GM19351 (cell line): ENCODE measurements at regions not wholly inside any gene's neighbourhood (a gene's known extent, or its start where the extent isn't known, plus 50 kb on each side); places are given as distances from the start of the nearest gene placed in this dataset.
"Not testable (repeated sequence)": the region's sequence is repeated elsewhere in the genome, so short reads cannot be mapped to it uniquely, and the experiment has no call there.

ENCODE experiments used
- ATAC-seq: cut with Tn5 transposase; IDR thresholded peaks from one replicate; pipeline ENCODE4 v1.9.1; 2021; ENCODE audit warnings: mild to moderate bottlenecking, moderate library complexity; ENCODE audit not compliant: unreplicated experiment

DNA sequence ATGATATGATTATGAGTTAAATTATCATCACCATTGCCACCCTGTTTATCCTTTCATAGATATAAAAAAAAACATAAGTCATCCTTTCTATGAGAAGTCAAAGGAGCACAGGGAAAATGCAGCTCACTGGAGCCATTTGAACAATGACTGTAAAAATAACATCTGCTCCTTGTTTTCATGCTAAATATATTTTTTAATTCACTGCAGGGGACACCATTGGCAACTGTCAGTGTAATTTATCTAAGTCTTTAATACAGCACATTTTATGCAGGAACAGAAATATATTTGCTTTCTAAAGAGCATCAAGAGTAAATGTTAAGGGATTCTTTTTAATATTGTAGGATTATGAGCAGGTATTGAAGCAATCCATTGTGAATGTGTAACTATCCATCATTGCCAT lies 371.3 kb downstream of the ZBBX start:
- no peak for ATAC-seq

DNA sequence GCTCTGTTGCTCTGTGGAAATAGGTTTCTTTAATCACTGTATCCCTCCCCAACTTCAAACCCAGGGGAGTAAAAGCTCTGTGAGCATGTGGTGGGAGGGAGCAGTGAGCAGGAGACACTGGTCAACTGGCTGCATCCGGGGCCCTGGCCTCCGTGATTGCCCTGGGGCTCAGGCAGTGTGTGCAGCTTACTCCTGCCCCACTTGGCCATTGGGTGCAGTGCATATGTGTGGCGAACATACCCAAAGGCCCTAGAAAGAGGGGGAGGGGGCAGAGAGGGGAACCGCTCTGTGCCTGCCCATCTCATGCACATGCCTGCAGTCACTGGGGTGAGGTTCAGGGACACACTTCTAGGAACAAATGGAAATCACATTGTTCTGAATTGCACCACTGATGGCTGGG lies 378.7 kb downstream of the ZBBX start:
- ATAC-seq = no peak

DNA sequence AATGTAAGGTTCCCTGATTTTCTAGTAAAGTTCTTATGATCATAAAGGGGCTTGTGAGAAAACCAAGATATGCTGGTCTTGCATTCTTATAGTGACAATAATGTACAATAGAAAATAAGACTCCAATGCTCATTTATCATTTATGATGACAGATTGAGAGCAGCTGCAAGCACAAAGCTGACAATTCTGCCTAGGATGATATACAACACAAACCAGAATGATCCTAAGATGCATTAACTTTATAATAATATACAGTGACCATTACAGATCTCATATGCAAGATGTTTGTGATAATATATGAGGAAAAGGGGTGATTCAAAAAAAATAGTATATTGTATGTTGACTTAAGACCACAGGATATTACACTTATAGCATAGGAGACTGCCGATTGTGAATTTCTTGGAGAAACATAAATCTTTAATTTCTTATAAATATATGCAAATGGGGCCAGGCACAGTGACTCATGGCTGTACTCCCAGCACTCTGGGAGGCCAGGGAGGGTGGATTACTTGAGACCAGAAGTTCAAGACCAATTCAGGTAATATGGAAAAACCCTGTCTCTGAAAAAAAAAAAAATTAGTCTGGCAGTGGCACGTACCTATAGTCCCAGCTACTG lies 387.0 kb downstream of the ZBBX start:
- ATAC-seq = no peak

DNA sequence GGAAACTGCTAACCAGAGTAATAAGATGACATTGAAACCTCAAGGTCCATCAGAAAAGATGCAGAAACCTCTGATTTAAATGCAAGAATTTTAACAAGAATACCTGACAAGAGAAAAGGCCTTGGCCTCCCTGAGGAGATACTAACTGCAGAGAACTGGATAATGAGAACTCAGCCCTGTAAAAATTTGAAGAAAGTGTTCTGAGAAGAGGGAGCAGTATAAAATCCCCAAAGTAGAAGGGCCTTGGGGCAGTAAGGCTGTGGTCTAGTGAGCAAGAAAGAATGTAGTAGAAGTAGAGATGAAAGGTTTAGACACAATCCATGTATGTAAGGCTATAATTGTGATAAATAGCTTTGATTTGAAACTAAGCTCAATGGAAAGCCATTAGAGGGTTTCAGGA lies 394.1 kb downstream of the ZBBX start:
- ATAC-seq = no peak

DNA sequence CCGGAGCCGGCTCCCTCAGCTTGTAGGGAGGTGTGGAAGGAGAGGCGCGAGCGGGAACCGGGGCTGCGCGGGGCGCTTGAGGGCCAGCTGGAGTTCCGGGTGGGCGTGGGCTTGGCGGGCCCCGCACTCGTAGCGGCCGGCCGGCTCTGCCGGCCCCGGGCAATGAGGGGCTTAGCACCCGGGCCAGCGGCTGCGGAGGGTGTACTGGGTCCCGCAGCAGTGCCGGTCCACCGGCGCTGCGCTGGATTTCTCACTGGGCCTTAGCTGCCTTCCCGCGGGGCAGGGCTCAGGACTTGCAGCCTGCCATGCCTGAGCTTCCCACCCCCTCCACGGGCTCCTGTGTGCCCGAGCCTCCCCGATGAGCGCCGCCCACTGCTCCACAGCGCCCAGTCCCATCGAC lies 404.3 kb downstream of the ZBBX start:
- ATAC-seq = not testable (repeated sequence)

DNA sequence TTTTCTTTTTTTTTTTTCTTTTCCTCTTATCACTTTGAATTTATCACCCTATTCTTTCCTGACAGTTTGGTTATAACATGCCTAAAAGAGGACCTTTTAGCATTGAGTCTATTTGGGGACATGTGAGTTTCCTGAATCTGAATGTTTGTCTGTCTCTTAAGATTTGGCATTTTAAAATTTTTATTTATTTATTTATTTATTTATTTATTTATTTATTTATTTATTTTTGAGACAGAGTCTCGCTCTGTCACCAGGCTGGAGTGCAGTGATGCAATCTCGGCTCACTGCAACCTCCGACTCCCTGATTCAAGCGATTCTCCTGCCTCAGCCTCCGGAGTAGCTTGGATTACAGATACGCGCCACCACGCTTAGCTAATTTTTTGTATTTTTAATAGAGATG lies 412.4 kb downstream of the ZBBX start:
- not testable (repeated sequence) for ATAC-seq

DNA sequence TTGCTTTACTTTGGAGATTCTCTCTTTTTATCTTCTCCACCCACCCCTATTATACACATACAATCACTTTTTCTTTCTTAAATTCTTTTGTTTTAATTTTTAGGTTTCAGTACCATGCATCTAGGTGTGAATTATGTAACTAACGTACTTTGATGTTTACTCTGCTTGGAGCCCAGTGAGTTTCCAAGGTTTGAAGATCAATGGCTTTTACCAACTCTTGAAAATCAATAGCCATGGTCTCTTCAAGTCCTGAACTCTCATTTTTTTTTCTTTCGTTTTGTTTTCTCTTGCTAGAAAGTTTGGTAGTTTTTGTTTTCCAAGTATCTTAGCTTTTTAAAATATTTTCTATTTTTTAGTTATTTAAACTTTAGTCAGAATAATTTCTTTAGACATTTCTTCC lies 417.2 kb downstream of the ZBBX start:
- ATAC-seq = no peak

DNA sequence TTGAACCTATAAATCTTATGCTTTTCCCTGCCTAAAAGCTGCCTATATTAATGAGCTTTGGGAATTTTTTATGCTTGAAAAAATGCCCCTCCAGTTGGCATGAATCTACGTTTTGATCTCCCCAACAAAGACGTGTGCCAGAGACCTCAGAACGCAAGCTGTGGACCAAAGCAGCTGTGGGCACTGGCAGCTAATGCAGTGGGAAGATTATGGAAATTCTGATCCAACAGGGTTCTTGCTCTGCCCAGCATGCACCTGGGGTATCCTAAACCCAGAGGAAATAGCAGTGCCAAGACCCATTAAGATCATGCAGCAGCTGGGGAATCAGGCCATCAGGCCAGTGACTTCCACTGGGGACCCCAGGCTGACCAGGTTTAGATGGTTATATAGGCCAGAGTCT lies 423.0 kb downstream of the ZBBX start:
- ATAC-seq = no peak

DNA sequence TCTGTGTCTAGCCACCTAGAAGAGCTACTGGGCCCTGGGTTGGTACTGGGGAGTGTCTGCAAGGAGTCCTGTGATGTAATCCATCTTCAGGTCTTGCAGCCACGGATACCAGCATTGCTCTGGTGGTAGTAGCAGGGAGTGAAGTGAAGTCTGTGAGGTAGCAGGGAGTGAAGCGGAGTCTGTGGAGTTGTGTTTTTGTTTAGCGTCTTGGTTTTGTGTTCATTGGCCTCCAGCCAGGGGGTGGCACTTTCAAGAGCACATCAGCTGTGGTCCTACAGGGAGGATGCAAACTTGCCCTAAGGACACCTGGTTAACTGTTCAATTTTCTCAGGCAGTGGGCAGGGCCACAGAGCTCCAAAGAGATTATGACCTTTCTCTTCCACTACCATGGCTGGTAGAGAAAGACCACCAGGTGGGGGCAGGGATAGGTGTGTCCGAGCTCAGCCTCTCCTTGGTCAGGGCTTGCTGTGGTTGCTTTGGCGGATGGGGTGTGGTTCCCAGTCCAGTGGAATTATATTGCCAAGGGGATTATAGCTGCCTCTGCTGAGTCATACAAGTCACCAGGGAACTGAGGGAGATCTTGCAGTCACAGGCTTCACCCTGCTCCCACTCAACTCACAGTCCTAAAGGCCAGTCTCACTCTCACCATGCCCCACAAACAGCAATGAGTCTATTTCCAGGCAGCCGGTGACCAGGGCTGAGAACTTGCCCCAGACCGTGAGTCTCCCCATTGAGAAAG lies 424.7 kb downstream of the ZBBX start:
- no peak for ATAC-seq

DNA sequence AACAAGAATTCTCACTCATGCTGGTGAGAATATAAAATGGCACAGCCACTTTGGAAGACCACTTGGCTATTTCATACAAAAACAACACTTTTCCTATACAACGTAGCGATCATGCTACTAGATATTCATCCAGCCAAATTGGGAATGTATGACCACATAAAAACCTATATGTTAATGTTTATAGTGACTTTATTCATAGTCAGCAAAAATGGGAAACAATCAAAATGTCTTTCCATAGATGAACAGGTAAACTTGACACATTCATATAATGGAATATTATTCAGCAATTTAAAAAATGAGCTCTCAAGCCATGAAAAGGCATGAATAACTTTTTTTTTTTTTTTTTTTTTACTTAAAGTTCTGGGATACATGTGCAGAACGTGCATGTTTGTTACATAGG lies 445.2 kb downstream of the ZBBX start:
- no peak for ATAC-seq

DNA sequence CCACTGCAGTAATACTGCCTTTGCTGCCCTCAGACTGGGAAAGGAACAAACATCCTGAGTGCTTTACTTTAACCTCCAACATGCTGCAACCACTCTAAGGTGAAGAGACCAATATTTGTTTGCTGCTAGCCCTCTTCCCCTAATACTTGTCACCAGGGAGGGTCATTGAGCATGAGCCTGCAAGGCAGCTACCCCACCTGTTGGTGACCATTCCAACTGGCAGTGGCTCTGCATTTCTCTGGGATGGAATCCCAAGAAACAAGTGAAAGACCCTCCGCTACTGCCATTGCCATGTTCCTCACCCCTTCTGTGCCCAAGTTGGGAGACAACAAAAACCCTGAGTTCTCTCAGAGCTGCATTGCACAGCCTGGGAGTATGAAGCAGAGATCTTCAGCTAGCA lies 462.7 kb downstream of the ZBBX start:
- ATAC-seq = no peak

DNA sequence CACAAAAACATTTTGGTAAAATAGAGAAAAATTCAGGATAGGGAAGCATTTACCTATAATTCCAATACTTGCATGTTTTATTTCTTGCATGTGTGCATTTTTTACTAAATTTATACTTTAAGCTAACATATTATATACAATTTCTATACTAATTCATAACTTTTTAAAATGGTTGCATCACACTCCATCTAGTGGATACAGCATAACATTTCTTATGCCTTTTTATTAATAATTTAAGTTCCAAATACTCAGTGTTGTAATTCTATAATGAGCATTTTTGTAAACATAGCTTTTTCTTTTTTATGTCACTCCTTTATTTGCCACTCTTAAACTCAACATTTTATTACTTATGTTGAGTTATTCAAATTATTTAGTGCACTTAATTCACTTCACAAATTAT lies 477.7 kb downstream of the ZBBX start:
- ATAC-seq = no peak

DNA sequence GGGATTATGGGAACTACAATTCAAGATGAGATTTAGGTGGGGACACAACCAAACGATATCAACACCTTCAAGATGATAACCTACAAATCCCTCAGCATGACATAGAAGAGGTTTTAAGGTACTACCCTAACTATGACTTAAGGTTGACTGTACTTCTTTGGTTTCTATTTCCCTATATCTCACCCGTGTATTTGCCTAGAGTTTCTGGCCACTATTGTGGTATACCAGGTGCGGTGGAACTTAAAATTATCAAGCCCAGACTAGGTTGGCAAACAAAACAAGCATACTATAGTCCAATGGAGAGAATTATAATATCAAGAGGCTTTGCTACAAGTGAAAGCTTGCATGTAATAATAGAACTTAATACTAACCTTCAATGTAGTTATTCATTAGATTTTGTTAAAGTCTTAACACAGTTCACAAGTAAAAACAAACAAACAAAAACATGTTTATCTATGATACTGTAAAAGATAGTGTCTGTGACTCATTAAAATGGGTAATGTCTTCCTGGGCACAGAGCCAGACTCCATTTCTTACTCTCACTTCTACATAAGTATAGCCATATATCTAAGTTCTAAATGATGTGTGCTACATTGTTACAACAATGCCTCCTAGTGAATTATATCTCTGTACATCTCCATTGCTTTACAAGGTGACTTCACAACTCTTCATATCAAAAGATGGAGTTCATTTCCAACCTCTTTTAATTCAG lies 479.1 kb downstream of the ZBBX start:
- no peak for ATAC-seq

DNA sequence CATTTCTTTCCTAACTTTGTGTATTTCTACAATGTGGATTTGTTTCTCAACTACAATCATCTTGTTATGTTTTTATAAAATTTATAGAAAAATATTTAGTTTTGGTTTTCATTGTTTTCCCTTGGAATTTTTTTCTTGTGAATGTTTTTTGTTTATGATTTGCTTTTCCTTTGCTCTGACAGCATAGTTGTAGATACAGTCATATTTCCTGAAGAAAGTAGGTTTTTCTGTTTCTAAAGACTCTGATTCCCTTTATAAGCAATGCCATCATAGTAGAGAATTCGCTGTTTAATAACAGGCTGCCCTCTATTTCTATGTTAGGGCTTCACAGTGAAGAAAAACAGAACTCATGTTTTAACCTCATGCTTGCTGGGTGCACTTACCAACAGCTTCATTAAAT lies 482.3 kb downstream of the ZBBX start:
- no peak for ATAC-seq

DNA sequence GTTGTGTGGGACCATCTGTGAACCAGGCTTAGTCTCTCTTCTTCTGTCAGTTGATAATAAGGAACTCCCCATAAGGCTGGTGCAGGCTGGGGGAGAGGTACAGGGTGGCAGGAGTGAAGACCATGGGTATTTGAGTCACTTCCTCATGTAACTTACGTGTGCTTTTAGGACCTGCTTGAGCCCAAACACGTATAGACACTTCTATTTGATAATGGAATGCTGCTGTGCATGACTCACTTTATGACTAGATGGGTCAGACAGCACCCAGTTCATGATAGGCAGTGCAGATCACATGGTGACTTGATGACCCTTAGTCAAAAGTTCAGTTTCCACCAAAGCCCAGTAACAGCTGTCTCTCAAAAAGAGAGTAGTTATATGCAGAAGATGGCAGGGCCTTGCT lies 490.9 kb downstream of the ZBBX start:
- ATAC-seq = no peak

DNA sequence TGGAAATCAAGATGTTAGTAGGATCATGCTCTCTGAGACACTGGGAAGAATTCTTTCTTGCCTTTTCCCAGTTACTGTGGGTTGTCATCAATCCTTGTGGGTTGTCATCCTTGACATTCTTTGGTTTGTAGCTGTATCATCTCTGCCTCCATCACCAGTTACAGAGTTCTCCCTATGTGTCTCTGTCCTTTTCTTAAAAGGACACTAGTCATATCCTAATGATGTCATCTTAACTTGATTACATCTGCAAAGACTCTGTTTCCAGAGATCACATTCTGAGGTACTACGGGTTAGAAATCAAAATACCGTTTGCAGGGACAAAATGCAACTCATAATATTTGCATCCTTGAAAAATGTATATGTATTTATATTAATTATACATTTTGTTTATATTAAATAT lies 500.4 kb downstream of the ZBBX start:
- ATAC-seq = no peak

DNA sequence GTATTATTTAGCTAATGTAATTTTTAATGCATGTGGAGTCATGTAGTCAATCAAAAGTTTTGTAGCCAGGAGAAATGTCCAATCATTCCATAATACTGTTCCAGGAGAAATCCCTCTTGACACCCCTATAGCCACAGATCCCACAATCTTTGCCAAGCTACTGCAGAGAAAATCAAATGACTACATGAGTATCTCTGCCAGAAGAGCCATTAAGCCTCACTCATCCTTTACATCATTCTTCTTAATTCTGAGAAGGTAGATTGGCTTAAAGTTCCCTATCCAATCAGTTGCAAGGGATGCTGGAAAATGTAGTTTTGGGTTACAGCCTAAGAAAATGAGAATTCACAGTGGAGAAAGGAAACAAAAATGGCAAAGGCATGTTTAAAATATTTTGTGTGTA lies 502.1 kb downstream of the ZBBX start:
- no peak for ATAC-seq

DNA sequence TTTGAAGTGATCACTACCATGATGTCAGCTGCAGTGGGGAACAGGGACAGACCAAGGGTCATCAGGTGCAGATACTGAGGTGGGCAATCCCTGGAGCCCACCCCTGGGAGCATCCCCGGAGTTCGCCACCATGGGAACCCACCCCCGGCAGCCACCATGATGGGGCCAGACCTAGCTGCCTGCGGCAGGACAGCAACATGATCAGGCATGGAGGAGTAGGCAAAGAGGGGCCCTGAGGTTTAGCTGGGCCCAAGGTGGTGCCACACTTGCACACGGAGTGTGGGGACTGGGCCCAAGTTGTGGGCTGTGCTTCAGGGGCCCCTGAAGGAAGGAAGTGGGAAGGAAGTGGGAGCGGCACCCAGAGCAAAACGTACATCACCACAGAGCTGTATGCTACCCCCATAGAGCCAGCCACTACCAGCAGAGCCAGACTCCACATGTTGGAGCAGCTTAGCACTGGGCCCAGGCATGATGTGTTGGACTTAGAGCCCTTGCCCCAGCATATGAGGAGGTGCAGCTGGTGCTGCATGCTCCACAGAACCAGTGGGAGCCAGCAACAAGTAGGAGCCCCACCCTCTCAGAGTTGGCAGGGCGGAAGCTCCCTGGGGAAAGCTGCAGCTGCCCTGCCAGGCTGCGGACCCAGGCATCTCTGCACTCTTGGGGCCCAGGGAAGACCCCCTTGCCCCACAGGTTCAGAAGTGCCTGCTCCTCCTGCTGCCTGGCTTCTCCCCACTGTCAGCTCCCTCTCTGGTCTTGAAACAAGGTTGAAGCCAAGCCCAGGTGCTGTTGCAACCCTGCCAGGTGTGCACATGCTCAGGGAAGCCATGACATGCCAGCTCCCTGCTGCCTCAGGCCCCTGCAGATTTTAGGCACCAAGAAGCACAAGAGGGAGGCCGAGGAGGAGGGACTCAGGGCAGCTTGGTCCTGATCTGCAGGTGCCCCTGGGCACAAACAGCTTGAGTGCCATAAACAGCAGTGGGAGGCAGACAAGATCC lies 515.3 kb downstream of the ZBBX start:
- no peak for ATAC-seq

DNA sequence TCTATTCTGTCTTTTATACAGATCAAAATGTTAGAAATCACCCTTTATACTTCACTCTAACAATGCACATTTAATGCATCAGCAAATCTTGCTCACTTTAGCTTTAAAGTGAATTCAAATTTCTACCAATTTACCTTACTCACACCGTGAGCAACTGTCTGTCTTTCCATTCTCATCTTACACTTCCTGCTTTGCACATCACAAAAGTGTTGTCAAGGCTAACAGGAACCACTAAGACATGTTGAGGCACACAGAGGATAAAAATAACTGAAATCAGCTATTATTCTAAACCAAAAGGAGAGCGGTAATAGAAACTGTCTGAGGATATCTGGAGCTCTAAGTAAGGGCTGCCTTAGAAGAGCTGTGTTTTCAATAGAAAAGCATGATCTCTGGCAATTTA lies 519.9 kb downstream of the ZBBX start:
- ATAC-seq = no peak

DNA sequence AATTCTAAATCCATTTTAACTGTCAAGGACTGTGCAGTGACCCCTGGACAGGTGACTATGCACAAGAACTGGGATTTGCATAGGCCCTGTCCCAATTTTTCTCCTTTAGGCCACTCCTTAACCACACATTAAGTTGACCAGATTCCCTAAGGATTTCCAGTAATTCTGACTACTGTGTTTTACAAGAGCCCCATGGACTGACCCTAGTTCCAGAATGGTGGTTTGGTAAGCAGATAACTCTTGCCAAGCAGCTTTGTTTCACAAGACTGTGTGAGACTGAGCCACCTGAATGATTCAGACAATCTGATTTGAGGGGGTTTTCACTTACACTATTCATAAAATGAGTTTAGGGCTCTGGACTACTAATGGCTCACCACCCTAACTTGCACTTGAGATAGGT lies 535.8 kb downstream of the ZBBX start:
- ATAC-seq = no peak

DNA sequence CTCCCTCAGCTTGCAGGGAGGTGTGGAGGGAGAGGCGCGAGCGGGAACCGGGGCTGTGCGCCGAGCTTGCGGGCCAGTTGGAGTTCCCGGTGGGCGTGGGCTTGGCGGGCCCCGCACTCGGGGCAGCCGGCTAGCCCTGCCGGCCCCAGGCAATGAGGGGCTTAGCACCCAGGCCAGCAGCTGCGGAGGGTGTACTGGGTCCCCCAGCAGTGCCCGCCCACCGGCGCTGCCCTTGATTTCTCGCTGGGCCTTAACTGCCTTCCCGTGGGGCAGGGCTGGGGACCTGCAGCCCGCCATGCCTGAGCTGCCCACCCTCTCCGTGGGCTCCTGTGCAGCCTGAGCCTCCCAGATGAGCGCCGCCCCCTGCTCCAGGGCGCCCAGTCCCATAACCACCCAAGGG lies 537.3 kb downstream of the ZBBX start:
- not testable (repeated sequence) for ATAC-seq
